22Rv1 (cell line): ENCODE measurements at regions not wholly inside any gene's neighbourhood (a gene's known extent, or its start where the extent isn't known, plus 50 kb on each side); places are given as distances from the start of the nearest gene placed in this dataset.

ENCODE experiments used
- CTCF ChIP-seq: fragments of 450-650 bp; IDR thresholded peaks from 2 replicates; pipeline ENCODE4 v1.5.1; 2017; ENCODE audit warnings: mild to moderate bottlenecking
- ZFX ChIP-seq: fragments of 450-650 bp; IDR thresholded peaks from 2 replicates; pipeline ENCODE4 v1.6.1; 2017; ENCODE audit warnings: antibody characterized with exemption, borderline replicate concordance

GRCh38 chr19:33998739-33999345, 173.5 kb upstream of the LSM14A start:
- peak; percentile 70 for TF ChIP-seq CTCF
- no peak for TF ChIP-seq ZFX
